ENCODE measurements at regions not wholly inside any gene's neighbourhood (a gene's known extent, or its start where the extent isn't known, plus 50 kb on each side); places are given as distances from the start of the nearest gene placed in this dataset.

DNA sequence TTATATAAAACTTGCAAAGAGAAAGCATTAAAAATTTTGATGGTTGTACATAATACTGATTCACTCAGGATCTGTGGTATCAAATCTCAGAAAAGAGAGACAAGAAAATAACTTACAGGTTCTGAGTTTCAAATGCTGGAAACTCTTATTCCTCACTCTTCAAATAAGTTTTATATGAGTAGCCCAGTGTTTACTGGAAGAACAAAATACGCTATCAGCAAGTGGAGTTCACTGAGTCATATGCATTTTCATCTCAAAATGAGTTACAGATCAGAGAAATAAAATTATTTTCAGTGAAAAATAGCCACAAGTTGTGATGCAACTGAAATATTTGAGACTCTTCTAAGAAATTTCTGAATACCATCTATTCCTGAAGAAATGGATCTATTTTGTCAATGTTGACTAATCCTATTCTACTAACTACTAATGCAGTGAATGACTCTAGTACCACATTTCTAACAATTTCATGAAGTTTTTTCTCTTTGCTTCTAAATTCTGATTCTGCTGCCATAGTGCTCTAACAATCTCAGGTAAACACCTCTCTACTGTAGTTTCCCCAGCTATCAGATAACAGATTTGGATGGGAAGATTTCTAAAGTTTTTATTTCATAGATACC is 391.7 kb downstream of the ZEB2 start:
- no peak overlapping the region for H3K27ac ChIP-seq
- no peak for DNase-seq
- H3K4me1 ChIP-seq = no peaks in the 10 kb centered on the region
- TF ChIP-seq, protein P1, sequence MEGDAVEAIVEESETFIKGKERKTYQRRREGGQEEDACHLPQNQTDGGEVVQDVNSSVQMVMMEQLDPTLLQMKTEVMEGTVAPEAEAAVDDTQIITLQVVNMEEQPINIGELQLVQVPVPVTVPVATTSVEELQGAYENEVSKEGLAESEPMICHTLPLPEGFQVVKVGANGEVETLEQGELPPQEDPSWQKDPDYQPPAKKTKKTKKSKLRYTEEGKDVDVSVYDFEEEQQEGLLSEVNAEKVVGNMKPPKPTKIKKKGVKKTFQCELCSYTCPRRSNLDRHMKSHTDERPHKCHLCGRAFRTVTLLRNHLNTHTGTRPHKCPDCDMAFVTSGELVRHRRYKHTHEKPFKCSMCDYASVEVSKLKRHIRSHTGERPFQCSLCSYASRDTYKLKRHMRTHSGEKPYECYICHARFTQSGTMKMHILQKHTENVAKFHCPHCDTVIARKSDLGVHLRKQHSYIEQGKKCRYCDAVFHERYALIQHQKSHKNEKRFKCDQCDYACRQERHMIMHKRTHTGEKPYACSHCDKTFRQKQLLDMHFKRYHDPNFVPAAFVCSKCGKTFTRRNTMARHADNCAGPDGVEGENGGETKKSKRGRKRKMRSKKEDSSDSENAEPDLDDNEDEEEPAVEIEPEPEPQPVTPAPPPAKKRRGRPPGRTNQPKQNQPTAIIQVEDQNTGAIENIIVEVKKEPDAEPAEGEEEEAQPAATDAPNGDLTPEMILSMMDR (IDR thresholded peaks at IDR 0.05) = no peak
- H3K9me3 ChIP-seq = no peaks in the 10 kb centered on the region
- intact Hi-C loops (cut with DNase I) = no loop called here
- no peaks in the 10 kb centered on the region for H3K27me3 ChIP-seq
- no peaks in the 10 kb centered on the region for H3K36me3 ChIP-seq
- H3K4me3 ChIP-seq = no peak overlapping the region
- no peak overlapping the region for H3K9ac ChIP-seq (ENCODE audit: low read depth in 2 of 2, low read length in 2 of 2)

DNA sequence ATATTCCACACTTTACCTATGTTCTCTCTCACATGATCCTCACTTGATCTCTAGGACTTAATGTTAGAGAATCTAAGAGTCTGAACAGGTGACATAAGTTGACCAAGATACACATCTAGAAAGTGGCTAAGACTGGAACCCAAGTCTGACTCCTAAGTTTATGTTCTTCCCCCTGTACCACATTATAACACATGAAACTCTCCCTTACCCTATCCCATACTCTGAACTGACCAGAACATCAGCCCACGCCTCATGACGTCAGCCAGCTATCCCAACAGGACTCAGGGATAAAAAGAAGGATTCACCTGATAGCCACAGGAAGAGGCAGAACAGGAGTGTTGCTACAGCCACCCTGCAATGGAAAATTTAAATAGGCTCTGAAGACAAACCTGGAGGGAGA is 392.2 kb downstream of the ZEB2 start:
- Histone ChIP-seq H3K4me3 (no peak overlapping the region), H3K36me3 (no peaks in the 10 kb centered on the region), H3K9me3 (no peaks in the 10 kb centered on the region), H3K27me3 (no peaks in the 10 kb centered on the region), H3K27ac (no peak overlapping the region), H3K4me1 (no peaks in the 10 kb centered on the region), H3K9ac (ENCODE audit: low read depth in 2 of 2, low read length in 2 of 2) (no peak overlapping the region)
- intact Hi-C loops (cut with DNase I) = no loop called here
- DNase-seq = no peak
- TF ChIP-seq, protein P1 (IDR thresholded peaks at IDR 0.05) = no peak

DNA sequence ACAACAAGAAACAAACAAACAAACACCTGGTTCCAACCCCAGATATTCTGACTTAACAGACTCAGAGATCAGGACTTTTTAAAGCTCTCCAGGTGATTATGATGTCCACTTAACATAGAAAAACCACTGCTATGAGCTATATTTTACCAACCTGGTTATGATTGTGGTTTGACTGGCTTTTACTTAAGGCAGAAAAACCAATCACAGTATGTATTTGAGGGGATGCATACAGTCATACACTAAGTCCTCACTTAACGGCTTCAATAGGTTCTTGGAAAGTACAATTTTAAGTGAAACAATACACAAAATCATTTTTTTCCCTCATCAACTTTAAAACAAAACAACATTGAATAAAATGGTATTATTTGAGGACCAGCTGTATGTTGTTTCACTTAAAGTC is 393.6 kb downstream of the ZEB2 start:
- Histone ChIP-seq H3K36me3 (no peaks in the 10 kb centered on the region), H3K4me1 (no peaks in the 10 kb centered on the region), H3K9ac (ENCODE audit: low read depth in 2 of 2, low read length in 2 of 2) (no peak overlapping the region), H3K27me3 (no peaks in the 10 kb centered on the region), H3K27ac (no peak overlapping the region), H3K9me3 (no peaks in the 10 kb centered on the region), H3K4me3 (no peak overlapping the region)
- intact Hi-C loops (cut with DNase I) = no loop called here
- TF ChIP-seq, protein P1 (IDR thresholded peaks at IDR 0.05) = no peak
- no peak for DNase-seq

DNA sequence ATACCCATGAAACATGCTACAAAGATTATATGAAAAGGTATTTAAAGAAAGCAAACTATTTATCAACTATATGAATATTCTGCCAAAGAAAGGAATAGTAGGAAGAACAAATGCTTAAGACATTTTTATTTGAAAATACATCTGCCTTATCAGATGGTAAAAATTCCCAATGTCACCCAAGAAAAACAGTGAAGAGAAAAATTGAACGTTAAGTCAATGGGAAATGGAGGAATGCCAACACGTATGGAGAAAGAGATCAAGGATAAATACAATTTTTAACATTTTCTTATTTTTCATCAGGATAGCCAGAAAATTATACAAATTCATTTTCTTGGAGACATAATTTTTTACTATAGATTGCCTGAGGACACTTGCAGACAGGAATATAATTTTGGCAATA is 394.2 kb downstream of the ZEB2 start:
- DNase-seq = no peak
- intact Hi-C loops (cut with DNase I) = no loop called here
- H3K27me3 ChIP-seq = no peaks in the 10 kb centered on the region
- no peaks in the 10 kb centered on the region for H3K9me3 ChIP-seq
- H3K27ac ChIP-seq = no peak overlapping the region
- no peaks in the 10 kb centered on the region for H3K4me1 ChIP-seq
- H3K9ac ChIP-seq (ENCODE audit: low read depth in 2 of 2, low read length in 2 of 2) = no peak overlapping the region
- H3K4me3 ChIP-seq = no peak overlapping the region
- no peaks in the 10 kb centered on the region for H3K36me3 ChIP-seq
- TF ChIP-seq, protein P1 (IDR thresholded peaks at IDR 0.05) = no peak

DNA sequence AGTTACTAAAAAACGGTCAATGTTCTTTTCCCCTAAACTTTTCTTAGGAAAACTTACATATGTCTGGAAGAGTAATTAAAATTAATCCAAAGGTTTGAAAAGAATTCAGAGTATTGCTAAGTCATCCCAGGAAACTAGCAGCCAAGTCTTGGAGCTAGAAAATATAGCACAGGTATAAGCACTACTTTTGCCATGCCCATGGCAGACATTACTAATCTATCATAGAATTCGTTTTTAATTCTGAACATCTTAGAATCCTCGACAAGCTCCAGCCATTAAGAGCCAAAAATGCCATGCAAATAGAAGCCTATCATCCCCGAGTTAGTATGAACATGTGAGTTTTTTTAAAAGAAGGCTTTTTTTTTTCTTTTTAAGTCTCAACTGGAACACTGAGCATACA is 395.0 kb downstream of the ZEB2 start:
- no peak overlapping the region for H3K9ac ChIP-seq (ENCODE audit: low read depth in 2 of 2, low read length in 2 of 2)
- no peak overlapping the region for H3K27ac ChIP-seq
- no peaks in the 10 kb centered on the region for H3K36me3 ChIP-seq
- H3K27me3 ChIP-seq = no peaks in the 10 kb centered on the region
- DNase-seq = no peak
- H3K9me3 ChIP-seq = no peaks in the 10 kb centered on the region
- TF ChIP-seq, protein P1 (IDR thresholded peaks at IDR 0.05) = no peak
- intact Hi-C loops (cut with DNase I) = no loop called here
- H3K4me1 ChIP-seq = no peaks in the 10 kb centered on the region
- H3K4me3 ChIP-seq = no peak overlapping the region
